Right ventricle myocardium superior (tissue), 1 donor: ENCODE measurements at regions not wholly inside any gene's neighbourhood (a gene's known extent, or its start where the extent isn't known, plus 50 kb on each side); places are given as distances from the start of the nearest gene placed in this dataset.
A peak's percentile ranks its signal among the peaks of the same experiment; 100 is the strongest.
"Not testable (repeated sequence)": the region's sequence is repeated elsewhere in the genome, so short reads cannot be mapped to it uniquely, and the experiment has no call there.

ENCODE experiments used
- ATAC-seq: fragments of 200-7000 bp; cut with Tn5 transposase; one replicate; pipeline ENCODE4 v1.9.1; 2020; ENCODE audit warnings: mild to moderate bottlenecking; ENCODE audit not compliant: poor library complexity
- DNase-seq: peaks from one replicate; pipeline ENCODE4 v3.0.0-alpha.2; 2020
- intact Hi-C: fragments of 100-400 bp; cut with DNase I; formaldehyde crosslinking; loops from one replicate; pipeline ENCODE4 v1.11.2; 2022
- donor health status: DM: no; HTN: yes; CAD: no; lungs with severe emphysema.

DNA sequence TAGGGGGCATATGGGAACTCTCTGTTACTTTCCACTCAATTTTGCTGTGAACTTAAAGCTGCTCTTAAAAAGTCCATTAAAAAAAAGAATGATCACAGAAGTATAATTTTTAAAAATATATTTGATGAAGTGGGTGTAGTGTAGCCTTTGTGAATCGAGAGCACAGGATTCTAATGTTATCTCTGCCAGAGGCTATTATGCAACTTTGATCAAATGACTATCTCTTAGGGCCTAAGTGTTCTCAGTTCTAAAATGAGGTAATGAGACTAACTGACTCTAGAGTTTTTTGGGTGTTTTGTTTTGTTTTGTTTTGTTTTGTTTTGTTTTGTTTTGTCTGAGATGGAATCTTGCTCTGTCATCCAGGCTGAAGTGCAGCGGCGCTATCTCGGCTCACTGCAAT lies 143.2 kb downstream of the FAM72B start:
- intact Hi-C loops, DNase-seq, ATAC-seq: not testable (repeated sequence)

DNA sequence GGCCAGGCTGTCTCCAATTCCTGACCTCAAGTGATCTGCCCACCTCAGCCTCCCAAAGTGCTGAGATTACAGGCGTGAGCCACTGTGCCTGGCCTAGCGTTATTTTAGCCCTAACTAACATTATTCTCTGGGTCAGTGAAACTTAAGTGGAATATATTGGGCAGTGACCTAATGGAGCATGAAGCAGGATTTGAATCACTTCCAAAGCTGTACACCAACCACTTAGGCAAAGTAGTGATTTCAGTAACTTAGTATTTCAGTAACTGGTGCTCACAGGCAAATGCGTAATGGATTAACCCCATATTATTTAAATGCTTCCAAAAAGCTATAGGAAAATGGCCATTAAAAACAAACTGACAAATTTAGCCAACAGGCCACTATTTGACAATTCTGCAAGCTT lies 142.6 kb downstream of the FAM72B start:
- ATAC-seq, DNase-seq, intact Hi-C loops: not testable (repeated sequence)

- intact Hi-C loops, DNase-seq: not testable (repeated sequence)
- ATAC-seq, result peak; percentile 49
These were observed 141.3 kb downstream of the FAM72B start for GRCh38 chr1:121042882-121043281.

DNA sequence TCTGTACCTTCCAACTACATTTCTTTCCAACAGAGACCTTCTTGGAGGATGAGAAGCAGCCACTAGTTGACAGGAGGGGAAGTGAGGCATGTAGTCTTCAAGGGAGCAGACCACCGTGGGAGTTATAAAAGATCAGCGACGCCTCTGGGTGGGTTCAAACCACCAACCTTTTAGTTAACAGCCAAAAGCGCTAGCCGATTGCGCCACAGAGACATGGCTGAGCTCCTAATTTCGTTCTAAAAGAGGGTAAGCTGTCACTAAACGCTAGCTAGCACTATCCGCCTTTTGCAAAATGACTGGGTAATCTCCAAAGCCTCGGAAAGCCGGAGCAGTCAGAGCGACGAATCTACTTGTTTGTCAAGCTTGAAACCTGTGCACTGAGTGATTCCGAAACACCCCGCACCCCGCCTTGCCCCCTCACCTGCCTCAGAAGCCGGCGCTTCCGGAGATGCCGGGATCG lies 135.8 kb downstream of the FAM72B start:
- intact Hi-C loops, DNase-seq, ATAC-seq: not testable (repeated sequence)

DNA sequence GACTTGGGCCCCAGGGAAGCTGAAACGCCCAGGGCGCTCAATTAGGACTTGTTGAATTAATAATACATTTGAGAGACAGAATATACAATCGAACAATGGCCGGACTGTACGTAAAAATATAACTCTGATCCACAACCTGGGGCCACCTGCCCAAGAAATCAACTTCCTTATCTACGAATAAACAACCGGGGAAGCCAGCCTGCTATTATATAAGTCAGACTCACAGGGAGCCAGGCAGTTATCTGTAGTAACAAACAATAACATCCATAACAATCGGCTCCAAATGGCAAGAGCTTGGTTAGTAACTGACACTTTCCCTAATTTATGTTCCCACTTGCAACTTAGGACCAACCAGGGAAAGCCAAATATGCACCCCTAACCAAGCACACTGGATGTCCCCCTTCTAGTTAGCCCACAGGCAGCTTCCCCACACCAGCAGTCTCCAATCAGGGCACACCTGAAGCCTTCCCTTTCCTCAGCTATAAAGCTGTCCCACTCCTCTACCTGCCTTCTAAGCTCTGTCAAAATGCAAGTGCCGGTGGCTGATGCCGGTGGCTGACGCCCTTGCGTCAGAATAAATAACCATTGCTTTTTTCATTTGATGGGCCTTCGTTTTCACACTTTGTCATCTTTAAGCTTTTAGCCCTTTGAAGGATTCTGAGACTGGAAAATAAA lies 135.2 kb downstream of the FAM72B start:
- DNase-seq, ATAC-seq, intact Hi-C loops: not testable (repeated sequence)

DNA sequence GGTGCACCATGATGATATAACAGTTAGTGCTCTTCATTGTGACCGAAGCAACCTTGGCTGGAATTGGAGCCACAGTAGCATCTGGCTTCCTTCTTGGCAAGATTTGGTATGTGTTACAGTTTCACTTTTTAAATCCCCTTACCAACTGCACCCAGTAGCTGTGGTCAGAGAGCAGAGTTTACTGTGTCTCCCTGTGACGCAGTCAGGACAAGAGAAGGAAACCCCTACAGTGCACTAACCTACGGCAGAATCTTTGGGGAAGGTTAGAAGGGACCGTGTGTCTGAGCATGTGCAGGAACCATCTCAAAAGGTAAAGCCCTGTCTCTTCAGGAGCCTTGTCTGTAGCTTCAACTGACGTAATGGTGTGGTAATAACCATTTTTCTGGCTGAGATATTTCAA lies 134.0 kb downstream of the FAM72B start:
- intact Hi-C loops, ATAC-seq, DNase-seq: not testable (repeated sequence)

DNA sequence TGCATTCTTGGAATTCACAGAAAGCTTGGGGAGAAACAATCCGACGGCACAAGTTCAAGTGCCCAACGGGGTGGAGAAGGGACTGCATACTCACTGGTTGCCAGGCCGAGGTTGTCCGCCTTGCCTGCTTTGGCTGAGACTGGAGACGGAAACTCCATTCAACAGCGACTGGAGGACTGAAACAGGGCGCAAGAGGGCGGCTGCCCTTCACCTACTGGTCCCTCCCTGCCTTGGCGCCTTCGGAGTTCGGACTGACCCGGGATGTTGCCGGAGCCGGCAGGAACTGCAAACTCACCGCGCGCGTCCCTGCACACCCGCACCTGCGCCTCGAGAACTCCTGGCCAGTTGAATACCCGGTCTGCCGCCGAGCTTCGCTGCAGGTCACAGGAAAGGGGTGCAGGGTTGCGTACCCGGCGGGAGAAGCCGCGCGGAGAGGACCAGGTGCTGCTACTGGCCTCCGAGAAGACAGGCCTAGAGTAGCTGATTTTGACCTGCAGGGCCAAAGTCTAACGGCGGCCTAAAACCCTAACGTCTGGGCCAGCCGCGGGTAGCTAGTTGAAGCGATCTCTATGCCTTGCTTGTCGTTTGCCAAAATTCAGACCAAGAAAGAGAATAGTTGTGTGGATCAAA lies 132.9 kb downstream of the FAM72B start:
- intact Hi-C loops, ATAC-seq: not testable (repeated sequence)
- DNase-seq, result peak; percentile 30

GRCh38 chr1:121052081-121052660 lies 132.0 kb downstream of the FAM72B start:
- ATAC-seq, intact Hi-C loops: not testable (repeated sequence)
- DNase-seq, result peak; percentile 33

GRCh38 chr1:121054928-121055327 lies 129.2 kb downstream of the FAM72B start:
- intact Hi-C loops, ATAC-seq, DNase-seq: not testable (repeated sequence)

GRCh38 chr1:121066925-121067324 lies 117.2 kb downstream of the FAM72B start:
- intact Hi-C loops, ATAC-seq, DNase-seq: not testable (repeated sequence)

- intact Hi-C loops, DNase-seq, ATAC-seq: not testable (repeated sequence)
These were observed 115.2 kb downstream of the FAM72B start for GRCh38 chr1:121068738-121069499.

GRCh38 chr1:121073852-121074251 lies 110.3 kb downstream of the FAM72B start:
- intact Hi-C loops, DNase-seq, ATAC-seq: not testable (repeated sequence)

- ATAC-seq, intact Hi-C loops, DNase-seq: not testable (repeated sequence)
These were observed 108.8 kb downstream of the FAM72B start for GRCh38 chr1:121075254-121075805.

- intact Hi-C loops, ATAC-seq, DNase-seq: not testable (repeated sequence)
These were observed 107.5 kb downstream of the FAM72B start for GRCh38 chr1:121076674-121077073.

GRCh38 chr1:121079655-121080054 lies 104.5 kb downstream of the FAM72B start:
- DNase-seq, intact Hi-C loops, ATAC-seq: not testable (repeated sequence)

- ATAC-seq, intact Hi-C loops, DNase-seq: not testable (repeated sequence)
These were observed 103.8 kb downstream of the FAM72B start for GRCh38 chr1:121080197-121080903.

- ATAC-seq, DNase-seq, intact Hi-C loops: not testable (repeated sequence)
These were observed 103.3 kb downstream of the FAM72B start for GRCh38 chr1:121080904-121081264.
